AG04449 (cell line): ENCODE measurements at regions not wholly inside any gene's neighbourhood (a gene's known extent, or its start where the extent isn't known, plus 50 kb on each side); places are given as distances from the start of the nearest gene placed in this dataset.
A peak's percentile ranks its signal among the peaks of the same experiment; 100 is the strongest.

ENCODE experiments used
- CTCF ChIA-PET: fragments of 350-600 bp; formaldehyde crosslinking; extraction: SDS; loops from one replicate; lab custom pipeline; 2021; ENCODE audit warnings: antibody characterized with exemption; lab: Yijun Ruan, JAX
- POLR2A ChIA-PET: fragments of 400-600, 350-600 bp; formaldehyde crosslinking; extraction: SDS; loops from one replicate; lab custom pipeline; 2020; ENCODE audit warnings: antibody characterized with exemption, inconsistent platforms; lab: Yijun Ruan, JAX
- DNase-seq: peaks from one replicate; pipeline ENCODE4 v3.0.0-alpha.2; 2010; ENCODE audit warnings: low read depth, low spot score
- H3K4me3 ChIP-seq: 2 replicates; pipeline ENCODE4 v1.5.1; 2011; ENCODE audit warnings: low read depth, mild to moderate bottlenecking, control low read depth, low read length
- CTCF ChIP-seq: IDR thresholded peaks from one replicate; pipeline ENCODE4 v1.5.1; 2011; ENCODE audit warnings: mild to moderate bottlenecking, moderate library complexity, low read length, control low read depth, inconsistent platforms; ENCODE audit not compliant: insufficient read depth; ENCODE audit errors: missing control alignments

GRCh38 chr2:67215214-67216055, 181.7 kb upstream of the ETAA1 start:
- no peak overlapping the region for H3K4me3 ChIP-seq
- peak; percentile 75 for TF ChIP-seq CTCF
- DNase-seq = peak; percentile 14
- POLR2A ChIA-PET = interaction anchor here (0.6 to 1.2 kb wide), 2 partner anchors 352 to 782 kb away, joined by 3 to 5 read pairs; no protein-coding TSS in a partner anchor
- CTCF ChIA-PET = interaction anchor here (0.6 to 2.4 kb wide), 18 partner anchors 11 to 787 kb away, joined by 3 to 13 read pairs (median 4); no protein-coding TSS in a partner anchor

- CTCF ChIA-PET = interaction anchor here (1.0 to 2.4 kb wide), 11 partner anchors 12 to 788 kb away, joined by 3 to 13 read pairs (median 5); no protein-coding TSS in a partner anchor
- POLR2A ChIA-PET = no interaction called here
- TF ChIP-seq CTCF = no peak
- H3K4me3 ChIP-seq = no peak overlapping the region
- DNase-seq = no peak
Observed at GRCh38 chr2:67216103-67216502, 181.0 kb upstream of the ETAA1 start.

- CTCF ChIA-PET = interaction anchor here (2.4 kb wide), 1 partner anchor 640 kb away, joined by 9 read pairs; no protein-coding TSS in a partner anchor
Observed at GRCh38 chr2:67216881-67217280, 180.3 kb upstream of the ETAA1 start.

GRCh38 chr2:67217398-67217797, 179.7 kb upstream of the ETAA1 start:
- CTCF ChIA-PET = interaction anchor here (0.7 to 1.5 kb wide), 2 partner anchors 9 to 641 kb away, joined by 3 to 4 read pairs; no protein-coding TSS in a partner anchor
- no peak for DNase-seq
- TF ChIP-seq CTCF = no peak
- POLR2A ChIA-PET = no interaction called here
- no peak overlapping the region for H3K4me3 ChIP-seq

More at GRCh38 chr2:67216881-67217280, 180.3 kb upstream of the ETAA1 start:
- POLR2A ChIA-PET = no interaction called here
- DNase-seq = no peak
- H3K4me3 ChIP-seq = no peak overlapping the region
- no peak for TF ChIP-seq CTCF

- POLR2A ChIA-PET = no interaction called here
- no peak for DNase-seq
- no peak for TF ChIP-seq CTCF
- no peak overlapping the region for H3K4me3 ChIP-seq
- CTCF ChIA-PET = interaction anchor here (0.7 to 1.5 kb wide), 2 partner anchors 8 to 642 kb away, joined by 3 to 4 read pairs; no protein-coding TSS in a partner anchor
Observed at GRCh38 chr2:67218056-67218455, 179.1 kb upstream of the ETAA1 start.

GRCh38 chr2:67219651-67220050, 177.5 kb upstream of the ETAA1 start:
- DNase-seq = no peak
- no peak overlapping the region for H3K4me3 ChIP-seq
- POLR2A ChIA-PET = no interaction called here
- no peak for TF ChIP-seq CTCF
- CTCF ChIA-PET = no interaction called here
